GM19455 (cell line): ENCODE measurements at regions not wholly inside any gene's neighbourhood (a gene's known extent, or its start where the extent isn't known, plus 50 kb on each side); places are given as distances from the start of the nearest gene placed in this dataset.
"Not testable (repeated sequence)": the region's sequence is repeated elsewhere in the genome, so short reads cannot be mapped to it uniquely, and the experiment has no call there.

Experiments used
- ATAC-seq: cut with Tn5 transposase; IDR thresholded peaks from one replicate; pipeline ENCODE4 v1.9.1; 2021; ENCODE audit not compliant: unreplicated experiment

DNA sequence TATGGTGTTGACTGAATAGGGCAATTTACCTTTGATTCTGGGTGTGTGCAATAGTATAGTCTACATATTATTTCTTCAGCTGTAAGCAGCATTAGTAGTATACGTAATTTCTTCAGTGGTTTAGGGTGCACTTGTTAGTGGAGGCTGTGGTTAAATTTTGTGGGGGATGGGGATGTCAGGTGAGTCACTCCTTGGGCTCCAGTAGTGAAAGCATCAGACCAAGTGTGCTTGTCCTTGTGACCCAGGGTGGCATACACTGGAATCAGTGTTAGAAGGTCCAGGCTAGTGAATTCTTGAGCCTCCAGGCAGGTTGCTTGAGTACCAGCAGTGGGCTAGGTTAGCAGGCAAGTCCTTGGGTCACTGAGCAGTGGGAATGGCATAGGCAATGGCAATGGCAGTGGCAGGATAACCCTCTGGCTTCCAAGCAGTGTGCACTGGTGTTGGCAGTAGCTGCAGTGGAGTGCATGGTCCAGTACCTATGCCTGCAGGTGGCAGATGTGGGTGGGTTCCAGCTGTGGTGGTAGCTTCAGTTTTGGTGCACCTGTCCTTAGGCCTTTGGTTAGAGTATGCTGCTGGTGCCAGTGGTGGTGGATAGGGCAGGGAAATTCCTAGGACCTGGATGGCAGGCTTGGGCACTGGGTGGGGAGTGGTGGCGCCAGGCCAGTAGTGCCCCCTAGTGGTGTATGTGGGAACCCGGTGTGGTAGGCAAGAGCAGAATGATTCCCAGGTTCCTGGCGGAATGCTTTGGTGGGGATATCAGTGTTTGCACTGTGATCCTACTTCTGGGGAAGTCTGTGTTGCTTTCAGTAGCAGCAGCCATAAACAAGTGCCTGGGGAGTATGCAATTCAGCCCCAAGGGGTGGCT is 531.0 kb downstream of the SMARCA1 start:
- ATAC-seq, result no peak

DNA sequence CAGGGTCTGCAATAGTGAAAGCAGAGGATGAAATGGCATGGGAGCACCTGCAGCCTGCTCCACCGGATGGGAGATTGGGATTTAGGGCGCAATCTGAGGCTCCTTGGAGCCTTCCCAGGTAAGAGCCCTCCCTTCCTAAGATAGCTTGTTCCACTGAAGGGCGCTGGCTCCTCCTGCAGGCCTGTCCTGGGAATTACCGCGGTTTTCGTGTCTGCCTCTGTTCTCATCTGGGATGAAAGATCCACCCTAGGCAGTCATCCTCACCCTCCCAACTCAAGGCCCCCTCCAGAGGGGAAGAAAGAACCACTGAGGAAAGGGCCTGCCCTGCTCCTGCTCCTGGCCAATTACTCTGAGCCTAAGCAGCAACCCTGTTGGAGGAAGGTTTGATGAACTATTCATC is 547.5 kb downstream of the SMARCA1 start:
- ATAC-seq, result no peak

- no peak for ATAC-seq
Measured at GRCh38 chrX:128973033-128973432, 550.3 kb downstream of the SMARCA1 start.

- no peak for ATAC-seq
Measured at GRCh38 chrX:128961290-128961689, 562.0 kb downstream of the SMARCA1 start.

GRCh38 chrX:128954697-128955096 is 568.6 kb downstream of the SMARCA1 start:
- not testable (repeated sequence) for ATAC-seq

DNA sequence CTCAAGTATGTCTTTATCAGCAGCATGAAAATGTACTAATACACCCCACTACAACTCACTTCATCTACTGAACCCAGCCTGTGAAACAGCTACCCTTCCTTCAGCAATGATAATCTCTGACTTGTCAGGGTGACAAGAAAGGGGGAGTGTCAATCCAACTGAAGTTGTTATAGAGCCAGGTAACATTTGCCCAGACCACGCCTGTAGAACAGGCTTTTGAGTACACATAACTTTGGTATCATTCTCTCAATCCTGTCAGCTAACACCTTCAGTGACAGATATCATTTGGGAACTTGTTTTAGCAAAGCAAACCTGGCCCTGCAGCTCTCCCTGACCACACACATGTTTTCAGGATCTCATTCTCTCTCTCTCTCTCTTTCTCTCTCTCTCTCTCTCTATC is 592.2 kb downstream of the SMARCA1 start:
- ATAC-seq, result no peak

DNA sequence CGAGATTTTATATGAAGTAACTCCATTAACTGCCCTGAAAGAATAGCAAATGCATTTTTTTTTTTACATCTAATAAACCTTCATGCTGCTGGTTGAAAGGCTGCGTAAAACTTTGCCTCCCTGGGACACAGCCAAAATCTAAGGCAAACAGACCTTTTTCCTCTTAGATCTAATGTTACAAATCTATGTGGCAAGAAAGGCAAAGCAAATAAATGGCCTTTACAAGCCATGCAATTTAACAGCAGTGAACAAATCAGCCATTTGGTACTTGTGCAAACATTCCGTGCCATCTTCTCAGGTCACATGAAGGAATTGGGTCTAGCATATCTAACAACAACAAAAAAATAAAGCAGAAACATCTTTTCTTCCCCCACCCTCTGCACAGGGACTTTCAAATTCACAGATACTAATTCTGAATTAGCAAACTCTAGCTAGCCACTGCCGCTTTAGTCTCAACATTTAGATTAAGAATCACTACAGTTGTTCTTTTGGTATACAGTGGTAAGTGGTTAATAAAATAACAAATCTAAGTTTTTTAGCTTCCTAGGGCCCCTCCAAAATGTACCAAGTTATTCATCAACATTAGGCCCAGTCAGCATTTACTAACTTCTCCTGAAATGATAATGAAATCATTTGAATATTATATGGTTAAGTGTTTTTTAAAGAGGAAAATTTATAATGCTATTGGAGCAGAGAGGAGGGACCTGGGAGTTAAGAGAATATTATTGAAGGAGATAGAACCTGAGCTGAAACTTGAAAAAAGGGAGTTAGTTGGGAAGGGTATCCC is 593.8 kb downstream of the SMARCA1 start:
- no peak for ATAC-seq

GRCh38 chrX:128928636-128929035 is 594.7 kb downstream of the SMARCA1 start:
- ATAC-seq, result no peak

GRCh38 chrX:128927363-128927762 is 595.9 kb downstream of the SMARCA1 start:
- ATAC-seq, result no peak

- ATAC-seq, result no peak
Measured at GRCh38 chrX:128906753-128907152, 616.5 kb downstream of the SMARCA1 start.

GRCh38 chrX:128901018-128901417 is 622.3 kb downstream of the SMARCA1 start:
- ATAC-seq, result no peak

DNA sequence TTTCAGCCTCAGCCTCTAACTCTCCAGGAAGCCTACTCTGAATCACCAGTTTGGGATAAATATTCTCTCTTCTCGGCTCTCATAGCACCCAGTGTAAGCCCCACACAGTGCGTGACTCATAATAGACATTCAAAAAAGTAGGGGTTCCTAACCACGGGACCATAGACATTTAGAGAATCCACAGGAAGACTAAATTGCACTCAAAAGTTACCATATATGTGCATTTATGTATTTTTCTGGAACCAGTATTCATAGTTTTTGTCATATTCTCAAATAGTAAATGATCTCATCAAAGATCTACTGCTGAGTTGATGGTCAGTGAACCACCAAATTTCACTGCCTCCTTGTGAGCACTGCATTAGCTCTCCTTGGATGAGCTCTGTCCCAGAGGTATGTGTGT is 625.7 kb downstream of the SMARCA1 start:
- ATAC-seq, result no peak

DNA sequence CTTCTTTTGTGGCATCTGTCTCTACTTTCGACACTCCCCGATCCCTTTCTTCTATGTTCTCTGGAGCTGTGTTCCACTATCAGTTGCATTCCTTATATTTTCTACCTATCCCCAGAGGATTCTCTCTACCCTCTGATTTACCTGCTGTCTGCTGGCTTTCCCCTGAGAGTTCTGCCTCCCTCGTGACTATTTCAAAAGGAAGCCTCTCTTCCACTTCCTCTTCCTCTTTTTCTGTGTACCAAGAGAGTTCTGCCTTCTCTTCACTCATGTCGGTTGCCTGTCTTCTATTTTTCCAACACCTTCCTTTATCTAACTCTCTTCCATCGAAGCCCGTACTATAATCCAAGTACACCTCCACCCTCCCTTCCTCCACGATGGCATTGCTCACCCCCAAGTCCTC is 631.7 kb downstream of the SMARCA1 start:
- no peak for ATAC-seq

DNA sequence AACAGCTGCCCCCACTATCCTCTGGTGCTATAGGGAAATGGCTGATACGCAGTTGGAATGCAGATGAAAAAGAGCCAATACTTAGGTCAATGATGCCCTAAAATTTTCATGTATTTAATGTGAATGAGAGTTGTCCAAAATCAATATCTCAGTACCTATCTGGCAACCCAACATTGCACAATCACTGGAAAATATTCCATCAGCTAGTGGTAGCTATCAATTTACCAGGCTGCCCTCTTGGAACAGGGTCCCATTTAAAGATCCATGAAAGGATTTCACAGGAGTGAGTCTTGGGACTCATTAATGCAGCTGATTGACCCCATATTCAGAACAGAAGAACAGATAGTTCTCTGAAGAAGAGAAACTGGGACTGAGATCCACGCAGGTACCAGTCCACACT is 638.9 kb downstream of the SMARCA1 start:
- no peak for ATAC-seq

GRCh38 chrX:128883650-128884049 is 639.6 kb downstream of the SMARCA1 start:
- ATAC-seq, result no peak

GRCh38 chrX:128870361-128870760 is 652.9 kb downstream of the SMARCA1 start:
- no peak for ATAC-seq

DNA sequence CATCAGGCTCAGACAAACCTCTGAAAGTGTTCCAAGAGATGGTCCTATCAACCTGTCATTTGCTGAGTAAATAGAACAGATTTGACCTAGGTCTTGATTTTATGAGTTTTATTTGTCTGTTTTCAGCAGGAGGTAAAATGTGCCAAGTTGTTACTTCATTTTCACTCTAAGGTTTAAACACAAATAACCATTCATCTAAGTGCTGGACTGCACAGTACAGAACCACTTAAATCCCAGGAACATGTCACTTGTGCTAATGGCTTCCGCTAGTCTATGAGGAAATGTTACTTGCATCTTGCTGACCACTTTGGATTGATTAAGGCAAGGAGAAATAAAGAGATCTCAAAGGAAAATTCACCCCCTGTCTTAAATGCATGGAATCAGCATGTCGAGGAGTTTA is 660.7 kb downstream of the SMARCA1 start:
- ATAC-seq, result no peak

DNA sequence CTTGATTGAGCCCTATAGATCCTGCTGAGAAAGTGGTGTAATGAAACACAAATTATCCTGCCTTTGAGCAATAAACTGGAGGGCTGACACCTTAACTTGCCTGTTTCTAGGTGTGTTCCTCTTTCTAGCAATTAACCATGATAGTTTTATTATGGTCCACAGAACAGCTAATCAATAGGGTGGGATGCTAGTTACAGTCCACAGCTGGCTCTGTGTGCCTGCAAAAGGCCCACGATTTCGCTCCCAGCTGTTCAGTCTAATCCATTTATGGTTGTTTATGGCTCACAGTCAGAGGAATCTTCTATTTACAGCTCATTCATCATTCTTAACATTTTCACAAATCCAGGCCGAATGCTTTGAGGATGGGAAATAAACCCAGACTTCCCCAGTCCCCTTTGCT is 674.9 kb downstream of the SMARCA1 start:
- no peak for ATAC-seq

DNA sequence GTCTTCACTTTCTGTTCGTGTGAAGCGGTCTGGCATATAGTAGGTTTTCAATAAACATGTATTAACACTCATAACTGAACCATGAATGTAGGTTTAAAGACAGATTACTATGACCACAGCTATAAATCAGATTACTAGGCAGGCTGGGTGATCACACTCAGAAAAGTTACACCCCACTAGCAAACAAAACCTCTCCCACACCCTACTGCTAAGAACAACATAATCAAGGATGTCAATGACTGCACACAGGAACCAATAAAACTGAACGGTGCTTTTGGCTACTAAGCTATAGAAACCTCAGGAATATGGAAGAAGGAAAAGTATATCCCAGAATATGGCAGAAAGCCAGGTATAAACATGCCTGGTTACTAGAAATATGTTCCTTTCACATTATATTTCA is 676.9 kb downstream of the SMARCA1 start:
- no peak for ATAC-seq

GRCh38 chrX:128818690-128819089 is 704.6 kb downstream of the SMARCA1 start:
- no peak for ATAC-seq

DNA sequence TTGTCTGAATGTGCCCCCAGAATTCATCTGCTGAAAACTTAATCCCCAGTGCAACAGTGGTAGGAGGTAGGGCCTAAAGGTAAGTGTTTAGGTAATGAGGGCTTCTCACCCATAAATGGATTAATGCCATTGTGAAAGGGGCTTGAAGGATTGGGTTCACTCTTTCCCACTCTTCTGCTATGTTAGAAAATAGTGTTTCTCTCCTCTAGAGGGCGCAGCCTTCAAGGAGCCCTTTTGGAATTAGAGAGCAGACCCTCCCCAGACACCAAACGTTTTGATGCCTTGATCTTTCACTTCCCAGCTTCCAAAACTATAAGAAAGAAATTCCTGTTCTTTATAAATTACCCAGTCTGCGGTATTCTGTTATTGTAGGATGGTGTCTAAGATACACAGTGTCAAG is 706.4 kb downstream of the SMARCA1 start:
- no peak for ATAC-seq

DNA sequence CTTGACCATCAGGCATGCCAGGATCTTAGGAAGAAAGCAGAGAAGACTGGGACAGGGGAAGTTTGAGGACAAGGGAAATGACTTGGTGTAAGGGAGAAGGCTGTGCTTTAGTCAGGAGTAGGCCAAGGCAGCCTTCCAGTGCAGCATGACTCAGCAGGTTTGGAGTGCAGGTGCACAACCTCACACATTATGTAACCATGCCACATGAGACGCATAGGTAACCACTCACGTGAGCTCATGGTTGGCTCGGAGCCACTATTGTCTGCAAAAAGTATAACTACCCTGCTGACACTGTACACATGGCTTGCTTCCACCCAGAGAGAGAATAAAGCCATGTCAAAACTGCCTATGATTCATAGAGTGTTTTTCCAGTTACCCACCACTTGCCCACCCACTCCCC is 715.9 kb downstream of the SMARCA1 start:
- ATAC-seq, result no peak
